Bronchial epithelial cell (primary cell): ENCODE measurements at regions not wholly inside any gene's neighbourhood (a gene's known extent, or its start where the extent isn't known, plus 50 kb on each side); places are given as distances from the start of the nearest gene placed in this dataset.
"Not testable (repeated sequence)": the region's sequence is repeated elsewhere in the genome, so short reads cannot be mapped to it uniquely, and the experiment has no call there.

ENCODE experiments used
- DNase-seq: peaks from one replicate; pipeline ENCODE4 v3.0.0-alpha.2; 2010; ENCODE audit warnings: low read depth
- FAIRE-seq: peaks from 2 replicates; lab custom pipeline; 2011; peaks lifted over from hg19 to GRCh38; lab: Jason Lieb, UNC
- H3K27me3 ChIP-seq: 2 replicates; pipeline ENCODE4 v1.5.1; 2011; ENCODE audit warnings: low read length; ENCODE audit not compliant: control insufficient read depth, insufficient read depth
- H3K36me3 ChIP-seq: 2 replicates; pipeline ENCODE4 v1.5.1; 2011; ENCODE audit warnings: low read length; ENCODE audit not compliant: control insufficient read depth, insufficient read depth
- H3K4me3 ChIP-seq: 2 replicates; pipeline ENCODE4 v1.5.1; 2011; ENCODE audit warnings: mild to moderate bottlenecking, low read depth, low read length, control low read depth
- TF ChIP-seq, protein P1 (sequence below): IDR thresholded peaks from 2 replicates; pipeline ENCODE4 v1.5.1; 2011; ENCODE audit warnings: mild to moderate bottlenecking, moderate library complexity, low read length, control low read depth, inconsistent platforms; ENCODE audit not compliant: insufficient read depth, severe bottlenecking

DNA sequence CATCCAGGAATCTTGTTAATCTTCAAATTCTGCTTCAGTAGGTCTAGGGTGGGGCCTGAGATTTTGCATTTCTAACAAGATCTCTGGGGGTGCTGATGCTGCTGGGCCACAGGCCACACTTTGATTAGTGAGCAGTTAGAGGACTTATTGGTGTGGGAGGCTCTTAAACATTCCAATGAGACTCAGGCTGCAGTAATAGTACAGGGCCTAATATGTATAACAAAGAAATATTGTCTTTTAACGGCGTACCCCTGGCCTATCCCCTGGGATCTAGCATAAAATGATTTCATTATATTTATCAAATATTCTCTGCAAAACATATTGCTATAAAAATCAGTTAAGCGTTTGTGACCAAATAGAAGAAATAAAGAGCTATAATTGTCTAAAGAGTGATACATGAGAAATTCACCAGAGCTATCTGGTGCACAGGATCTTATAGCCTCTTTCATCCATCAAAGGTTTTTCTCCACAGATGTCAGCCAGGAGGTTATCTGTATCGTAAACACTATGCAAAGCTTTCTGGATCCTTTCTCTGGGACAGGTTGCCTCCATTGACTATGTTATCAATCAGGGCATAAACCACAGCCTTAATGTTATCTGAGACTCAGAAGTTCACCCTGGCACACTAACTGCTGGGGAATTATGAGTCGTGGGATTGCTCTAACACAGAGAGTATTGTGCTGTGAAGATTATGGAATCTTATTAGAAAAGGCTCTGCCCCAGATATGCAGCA lies 488.5 kb upstream of the MAP3K7 start:
- Histone ChIP-seq H3K27me3 (no peaks in the 10 kb centered on the region), H3K36me3 (no peaks in the 10 kb centered on the region), H3K4me3 (no peak overlapping the region)
- FAIRE-seq, result no peak
- TF ChIP-seq, protein P1, sequence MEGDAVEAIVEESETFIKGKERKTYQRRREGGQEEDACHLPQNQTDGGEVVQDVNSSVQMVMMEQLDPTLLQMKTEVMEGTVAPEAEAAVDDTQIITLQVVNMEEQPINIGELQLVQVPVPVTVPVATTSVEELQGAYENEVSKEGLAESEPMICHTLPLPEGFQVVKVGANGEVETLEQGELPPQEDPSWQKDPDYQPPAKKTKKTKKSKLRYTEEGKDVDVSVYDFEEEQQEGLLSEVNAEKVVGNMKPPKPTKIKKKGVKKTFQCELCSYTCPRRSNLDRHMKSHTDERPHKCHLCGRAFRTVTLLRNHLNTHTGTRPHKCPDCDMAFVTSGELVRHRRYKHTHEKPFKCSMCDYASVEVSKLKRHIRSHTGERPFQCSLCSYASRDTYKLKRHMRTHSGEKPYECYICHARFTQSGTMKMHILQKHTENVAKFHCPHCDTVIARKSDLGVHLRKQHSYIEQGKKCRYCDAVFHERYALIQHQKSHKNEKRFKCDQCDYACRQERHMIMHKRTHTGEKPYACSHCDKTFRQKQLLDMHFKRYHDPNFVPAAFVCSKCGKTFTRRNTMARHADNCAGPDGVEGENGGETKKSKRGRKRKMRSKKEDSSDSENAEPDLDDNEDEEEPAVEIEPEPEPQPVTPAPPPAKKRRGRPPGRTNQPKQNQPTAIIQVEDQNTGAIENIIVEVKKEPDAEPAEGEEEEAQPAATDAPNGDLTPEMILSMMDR, result no peak
- DNase-seq, result no peak

DNA sequence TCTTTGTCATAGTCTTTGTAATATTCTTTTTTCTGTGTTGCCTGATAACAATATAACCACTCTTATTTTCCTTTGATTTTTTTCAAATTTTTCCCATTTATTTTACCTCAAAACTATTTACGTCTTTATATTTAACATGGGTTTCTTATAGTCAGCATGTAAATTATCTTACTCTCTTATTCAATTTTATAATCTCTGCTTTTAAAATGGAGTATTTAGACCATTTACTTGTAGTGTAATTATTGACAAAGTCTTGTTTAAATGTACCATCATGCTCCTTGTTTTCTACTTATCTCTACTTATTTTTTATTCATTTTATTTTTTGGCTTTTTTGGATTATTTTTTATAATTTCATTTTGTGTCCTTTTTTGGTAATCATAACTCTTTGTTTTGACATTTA lies 476.5 kb upstream of the MAP3K7 start:
- no peak for FAIRE-seq

DNA sequence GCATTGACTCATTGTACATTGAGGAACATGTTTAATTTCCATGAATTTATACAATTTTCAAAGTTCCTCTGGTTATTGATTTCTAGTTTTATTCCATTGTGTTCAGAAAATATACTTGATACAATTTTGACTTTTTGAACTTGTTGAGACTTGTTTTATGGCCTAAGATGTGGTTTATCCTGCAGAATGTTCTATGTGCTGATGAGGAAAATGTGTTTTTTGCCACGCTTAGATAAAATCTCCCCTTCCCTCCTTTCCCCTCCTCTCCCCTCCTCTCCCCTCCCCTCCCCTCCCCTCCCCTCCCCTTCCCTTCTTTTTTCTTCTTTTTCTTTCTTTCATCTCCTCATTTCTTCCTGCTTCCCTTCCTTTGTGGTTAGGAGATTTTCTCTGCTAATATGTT lies 470.8 kb upstream of the MAP3K7 start:
- TF ChIP-seq, protein P1, result no peak
- Histone ChIP-seq H3K4me3 (no peak overlapping the region), H3K36me3 (no peaks in the 10 kb centered on the region), H3K27me3 (no peaks in the 10 kb centered on the region)
- FAIRE-seq (no peak), DNase-seq (no peak)

More for the DNA sequence above, 476.5 kb upstream of the MAP3K7 start:
- H3K27me3 ChIP-seq, result no peaks in the 10 kb centered on the region
- TF ChIP-seq, protein P1, result no peak
- no peak for DNase-seq
- H3K4me3 ChIP-seq, result no peak overlapping the region
- no peaks in the 10 kb centered on the region for H3K36me3 ChIP-seq

DNA sequence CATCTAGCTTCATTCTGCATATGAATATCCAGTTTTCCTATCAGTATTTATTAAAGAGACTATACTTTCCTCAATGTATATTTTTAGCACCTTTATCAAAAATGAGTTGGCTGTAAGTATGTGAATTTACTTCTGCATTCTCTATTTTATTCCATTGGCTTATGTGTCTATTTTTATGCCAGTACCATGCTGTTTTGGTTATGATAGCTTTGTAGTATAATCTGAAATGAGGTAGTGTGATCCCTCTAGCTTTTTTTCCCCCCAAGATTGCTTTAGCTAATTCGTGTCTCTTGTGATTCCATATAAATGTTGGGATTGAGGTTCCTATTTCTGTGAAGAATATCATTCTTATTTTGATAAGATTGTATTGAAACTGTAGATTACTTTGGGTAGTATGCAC lies 469.1 kb upstream of the MAP3K7 start:
- Histone ChIP-seq H3K4me3 (no peak overlapping the region), H3K36me3 (no peaks in the 10 kb centered on the region), H3K27me3 (no peaks in the 10 kb centered on the region)
- TF ChIP-seq, protein P1, result no peak
- DNase-seq (no peak), FAIRE-seq (no peak)

DNA sequence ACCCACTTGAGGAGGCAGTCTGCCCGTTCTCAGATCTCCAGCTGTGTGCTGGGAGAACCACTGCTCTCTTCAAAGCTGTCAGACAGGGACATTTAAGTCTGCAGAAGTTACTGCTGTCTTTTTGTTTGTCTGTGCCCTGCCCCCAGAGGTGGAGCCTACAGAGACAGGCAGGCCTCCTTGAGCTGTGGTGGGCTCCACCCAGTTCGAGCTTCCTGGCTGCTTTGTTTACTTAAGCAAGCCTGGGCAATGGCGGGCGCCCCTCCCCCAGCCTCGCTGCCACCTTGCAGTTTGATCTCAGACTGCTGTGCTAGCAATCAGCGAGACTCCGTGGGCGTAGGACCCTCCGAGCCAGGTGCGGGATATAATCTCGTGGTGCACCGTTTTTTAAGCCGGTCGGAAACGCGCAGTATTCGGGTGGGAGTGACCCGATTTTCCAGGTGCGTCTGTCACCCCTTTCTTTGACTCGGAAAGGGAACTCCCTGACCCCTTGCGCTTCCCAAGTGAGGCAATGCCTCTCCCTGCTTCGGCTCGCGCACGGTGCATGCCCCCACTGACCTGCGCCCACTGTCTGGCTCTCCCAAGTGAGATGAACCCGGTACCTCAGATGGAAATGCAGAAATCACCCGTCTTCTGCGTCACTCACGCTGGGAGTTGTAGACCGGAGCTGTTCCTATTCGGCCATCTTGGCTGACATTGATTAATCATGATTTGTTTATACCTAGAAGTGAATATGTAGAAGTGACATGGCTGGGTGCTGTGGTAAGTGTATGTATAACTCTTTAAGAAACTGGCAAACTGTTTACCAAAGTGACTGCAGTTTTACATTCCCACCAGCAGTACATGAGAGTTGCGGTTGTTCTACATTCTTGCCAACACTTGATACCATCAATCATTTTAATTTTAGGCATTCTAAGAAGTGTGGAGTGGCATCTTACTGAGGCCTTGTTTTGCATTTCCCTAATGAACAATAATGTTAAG lies 465.9 kb upstream of the MAP3K7 start:
- not testable (repeated sequence) for DNase-seq, H3K27me3 ChIP-seq, H3K36me3 ChIP-seq, H3K4me3 ChIP-seq, FAIRE-seq

DNA sequence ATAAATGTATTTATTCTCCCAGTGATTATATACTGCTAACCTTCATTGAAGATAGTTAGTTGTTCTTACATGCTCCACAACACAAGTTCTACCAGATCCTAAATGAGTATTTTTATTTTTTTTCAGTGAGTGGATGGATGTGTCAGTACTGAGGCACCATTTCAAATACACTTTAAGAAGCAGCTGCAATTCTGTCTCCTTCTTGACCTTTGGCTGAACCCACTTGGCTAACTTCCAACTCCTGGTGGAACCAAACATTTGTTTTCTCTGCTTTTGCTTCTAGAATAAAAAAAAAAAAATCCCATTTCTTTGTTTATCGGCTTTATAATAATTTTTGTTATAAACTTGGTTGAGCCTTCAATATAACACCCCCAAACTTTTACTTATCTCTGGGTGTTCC lies 458.3 kb upstream of the MAP3K7 start:
- TF ChIP-seq, protein P1, result no peak
- FAIRE-seq, result no peak

More for the DNA sequence above, 458.3 kb upstream of the MAP3K7 start:
- no peaks in the 10 kb centered on the region for H3K27me3 ChIP-seq
- H3K36me3 ChIP-seq, result no peaks in the 10 kb centered on the region
- no peak overlapping the region for H3K4me3 ChIP-seq
- no peak for DNase-seq
